GM18951 (cell line): ENCODE measurements at regions not wholly inside any gene's neighbourhood (a gene's known extent, or its start where the extent isn't known, plus 50 kb on each side); places are given as distances from the start of the nearest gene placed in this dataset.

ENCODE experiments used
- POLR2A ChIP-seq: IDR thresholded peaks from 4 replicates; pipeline ENCODE4 v1.6.1; 2011; ENCODE audit warnings: mild to moderate bottlenecking; ENCODE audit not compliant: insufficient read length, insufficient read depth; ENCODE audit errors: extremely low read depth
- in situ Hi-C: fragments of 300-500 bp; cut with MboI; formaldehyde crosslinking; loops from one replicate; pipeline ENCODE4 v1.12.0; 2022; ENCODE audit warnings: low sequenced_read_pairs, mixed read lengths, inconsistent platforms; ENCODE audit not compliant: unreplicated experiment

- in situ Hi-C loops, result no loop called here
Measured at GRCh38 chr5:74116984-74117383, 491.0 kb downstream of the ARHGEF28 start.

GRCh38 chr5:74116266-74116665 is 490.3 kb downstream of the ARHGEF28 start:
- TF ChIP-seq POLR2A, result no peak
- in situ Hi-C loops, result no loop called here

More at GRCh38 chr5:74116984-74117383, 491.0 kb downstream of the ARHGEF28 start:
- no peak for TF ChIP-seq POLR2A

DNA sequence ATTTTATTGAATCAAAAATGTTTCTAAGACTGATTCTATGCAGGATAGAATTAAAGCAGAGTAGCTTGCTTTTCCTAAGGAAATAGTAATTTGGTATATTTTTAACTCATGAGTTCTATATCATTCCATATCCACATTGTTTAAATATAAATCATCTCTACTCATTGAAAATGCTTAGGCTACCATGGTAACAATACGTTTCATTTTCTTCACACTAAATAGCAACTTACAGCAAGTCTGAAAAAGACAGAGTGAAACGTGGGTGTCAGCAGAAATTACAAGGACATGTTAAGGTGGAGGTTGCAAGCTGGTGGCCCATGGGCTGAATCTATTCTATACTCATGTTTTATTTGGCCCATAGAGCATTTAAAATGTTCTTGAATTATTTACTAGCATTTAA is 487.9 kb downstream of the ARHGEF28 start:
- in situ Hi-C loops, result no loop called here
- TF ChIP-seq POLR2A, result no peak

DNA sequence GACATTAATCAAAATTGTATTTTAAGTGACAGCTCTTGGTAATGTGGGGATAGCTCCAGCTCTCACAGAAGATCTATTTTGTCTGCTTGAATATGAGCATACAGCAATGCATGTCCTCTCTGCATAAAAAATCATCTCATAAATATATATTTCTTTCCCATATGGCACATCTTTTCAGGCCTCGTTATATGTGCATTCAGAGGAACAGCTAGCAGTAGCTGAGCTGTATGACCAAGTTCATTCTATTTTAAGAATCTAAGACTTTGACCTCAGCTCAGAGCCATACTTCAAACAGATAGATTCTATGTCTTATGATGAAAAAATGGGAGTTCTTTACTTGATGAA is 487.2 kb downstream of the ARHGEF28 start:
- in situ Hi-C loops, result no loop called here
- TF ChIP-seq POLR2A, result no peak

DNA sequence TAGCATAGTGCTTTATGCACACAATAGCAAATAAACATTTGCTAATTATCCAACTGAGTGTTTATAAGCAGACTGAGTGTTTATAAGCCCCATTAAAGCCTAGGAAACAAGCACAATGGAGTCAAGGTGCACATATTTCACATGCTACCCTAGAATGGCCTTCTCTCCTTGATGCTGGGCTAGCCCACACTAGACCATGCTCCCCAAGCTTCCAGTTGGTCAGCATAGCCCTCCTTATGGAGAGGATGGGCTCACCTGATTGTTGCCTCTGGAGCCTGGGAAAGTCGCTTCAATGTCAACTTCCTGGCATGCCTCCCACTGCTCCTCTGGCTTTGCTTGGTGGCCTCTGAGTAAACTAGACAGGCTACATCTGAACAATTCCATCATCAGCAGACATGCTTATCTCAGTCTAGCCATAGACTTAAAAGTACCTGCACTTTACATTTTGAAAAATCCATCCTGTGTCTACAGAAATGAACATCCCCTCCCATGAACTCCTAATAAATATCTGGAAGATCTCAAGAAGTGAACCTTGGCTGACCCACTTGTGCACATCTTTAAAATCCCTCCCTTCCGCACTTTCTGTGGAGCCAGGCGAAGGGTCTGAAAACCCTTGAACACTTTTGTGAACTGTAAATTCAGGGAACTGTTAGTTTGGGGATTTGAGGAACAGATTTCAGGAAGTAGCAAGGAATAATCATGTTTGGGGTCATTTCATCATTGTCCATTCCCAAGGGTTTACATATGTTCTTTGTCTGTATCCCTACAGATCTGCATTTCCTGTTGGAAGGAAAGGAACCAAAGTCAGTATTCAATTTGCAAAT is 486.6 kb downstream of the ARHGEF28 start:
- in situ Hi-C loops, result no loop called here
- TF ChIP-seq POLR2A, result no peak

DNA sequence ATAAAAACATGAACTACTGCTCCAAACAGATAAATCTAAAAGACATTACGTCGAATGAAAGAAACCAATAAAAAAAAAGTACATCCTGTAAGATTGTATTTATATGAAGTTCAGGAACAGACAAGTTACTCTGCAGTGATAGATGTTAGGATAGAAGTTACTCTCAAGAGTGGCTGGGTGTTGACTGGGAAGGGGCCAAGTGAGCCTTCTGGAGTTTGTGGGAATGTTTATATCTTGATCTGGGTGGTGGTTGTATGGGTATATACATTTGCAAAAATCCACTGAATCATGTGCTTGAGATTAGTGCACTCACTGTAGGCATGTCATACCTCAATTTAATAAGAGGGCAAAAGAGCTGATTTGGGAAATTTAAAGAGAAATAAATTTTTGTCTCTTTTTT is 485.8 kb downstream of the ARHGEF28 start:
- in situ Hi-C loops, result no loop called here
- no peak for TF ChIP-seq POLR2A

- in situ Hi-C loops, result no loop called here
- TF ChIP-seq POLR2A, result no peak
Measured at GRCh38 chr5:74109344-74109743, 483.3 kb downstream of the ARHGEF28 start.

GRCh38 chr5:74107899-74108298 is 481.9 kb downstream of the ARHGEF28 start:
- TF ChIP-seq POLR2A, result no peak
- in situ Hi-C loops, result no loop called here

DNA sequence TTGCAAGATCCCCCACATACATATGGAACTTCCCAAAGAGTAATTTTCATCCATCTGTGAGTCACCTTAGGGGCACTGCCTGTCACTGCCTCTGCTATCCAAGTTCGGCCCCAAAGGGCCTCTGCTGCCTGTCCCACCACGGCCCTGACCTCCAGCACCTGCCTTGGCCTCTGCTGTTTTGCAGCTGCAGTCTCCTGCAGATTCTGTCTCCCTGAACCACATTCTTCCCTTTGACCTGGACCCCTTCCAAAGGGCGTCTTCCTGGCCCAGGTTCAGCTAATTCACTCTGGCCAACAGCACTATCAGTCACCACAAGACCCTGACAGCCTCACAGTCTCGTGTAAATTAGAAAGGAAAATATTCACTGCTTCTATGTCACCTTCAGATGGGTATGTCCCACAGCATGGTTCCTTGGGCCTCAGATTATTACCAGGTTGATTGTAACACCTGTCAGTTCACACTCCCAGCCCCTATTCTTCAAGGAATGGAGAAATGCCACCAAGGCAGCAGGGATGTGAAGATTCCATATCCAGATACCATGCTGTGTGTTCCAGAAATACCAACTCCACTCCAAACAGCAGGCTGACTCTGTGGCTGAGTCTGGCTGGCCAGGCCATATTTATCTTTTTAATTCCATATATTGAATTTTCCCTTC is 479.3 kb downstream of the ARHGEF28 start:
- in situ Hi-C loops, result no loop called here
- TF ChIP-seq POLR2A, result no peak

DNA sequence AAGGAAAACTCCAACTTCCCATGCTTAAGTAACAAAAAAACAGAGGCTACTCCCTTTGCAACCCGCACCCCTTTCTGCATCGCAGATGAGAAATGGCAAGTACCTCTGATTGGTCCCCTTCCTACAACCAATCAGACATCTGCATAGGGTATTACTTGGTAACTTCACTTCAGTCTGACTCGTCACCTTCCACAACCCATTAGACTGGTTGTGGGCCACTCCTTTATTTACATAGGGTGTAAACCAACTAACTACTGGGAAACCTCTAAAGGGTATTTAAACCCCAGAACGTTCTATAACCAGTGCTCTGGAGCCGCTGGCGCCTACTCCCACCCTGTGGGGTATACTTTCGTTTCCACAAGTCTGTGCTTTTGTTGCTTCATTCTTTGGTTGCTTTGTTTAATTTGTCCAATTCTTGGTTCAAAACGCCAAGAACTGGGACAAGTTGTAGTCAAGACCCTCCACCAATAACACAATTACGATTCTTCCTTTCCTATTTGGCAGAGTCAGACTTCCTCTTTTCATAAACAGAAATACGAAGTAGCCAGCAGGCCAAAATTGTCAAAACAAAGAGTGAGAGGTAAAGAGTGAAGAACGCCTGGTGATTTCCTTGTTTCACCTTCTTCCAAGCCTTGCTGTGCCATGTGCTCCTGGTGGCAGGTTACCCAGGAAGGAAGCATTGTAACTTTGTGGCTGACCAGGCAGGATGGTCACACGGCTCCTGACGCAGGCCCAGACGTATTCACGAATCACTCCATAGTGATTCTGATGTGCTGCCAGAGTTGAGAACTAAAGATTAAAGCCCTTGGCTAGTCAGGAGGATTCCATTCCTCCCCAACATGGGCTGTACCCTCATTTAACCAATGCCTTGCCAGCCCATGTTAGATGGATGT is 477.4 kb downstream of the ARHGEF28 start:
- in situ Hi-C loops, result no loop called here
- no peak for TF ChIP-seq POLR2A

- in situ Hi-C loops, result no loop called here
- no peak for TF ChIP-seq POLR2A
Measured at GRCh38 chr5:74100268-74100665, 474.3 kb downstream of the ARHGEF28 start.

GRCh38 chr5:74099538-74100267 is 473.7 kb downstream of the ARHGEF28 start:
- TF ChIP-seq POLR2A, result no peak
- in situ Hi-C loops, result no loop called here

DNA sequence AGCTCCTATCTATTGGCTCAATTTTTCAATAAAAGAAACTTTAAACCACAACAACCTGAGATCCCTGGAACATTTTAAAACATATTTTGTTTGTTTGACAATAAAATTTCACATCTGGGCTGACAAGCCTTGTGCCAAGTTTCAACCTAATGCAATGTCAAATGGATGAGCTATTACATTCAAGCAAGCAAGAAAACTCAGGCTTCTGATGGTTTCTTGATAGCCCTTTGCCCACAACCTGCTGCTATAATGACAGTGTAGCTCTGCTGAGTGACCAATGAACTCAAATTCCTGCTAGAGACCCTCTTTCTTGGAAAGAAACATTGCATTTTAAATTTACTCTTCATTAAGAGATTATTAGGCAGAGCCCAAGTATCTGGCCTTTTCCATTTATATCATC is 472.9 kb downstream of the ARHGEF28 start:
- in situ Hi-C loops, result no loop called here
- TF ChIP-seq POLR2A, result no peak

DNA sequence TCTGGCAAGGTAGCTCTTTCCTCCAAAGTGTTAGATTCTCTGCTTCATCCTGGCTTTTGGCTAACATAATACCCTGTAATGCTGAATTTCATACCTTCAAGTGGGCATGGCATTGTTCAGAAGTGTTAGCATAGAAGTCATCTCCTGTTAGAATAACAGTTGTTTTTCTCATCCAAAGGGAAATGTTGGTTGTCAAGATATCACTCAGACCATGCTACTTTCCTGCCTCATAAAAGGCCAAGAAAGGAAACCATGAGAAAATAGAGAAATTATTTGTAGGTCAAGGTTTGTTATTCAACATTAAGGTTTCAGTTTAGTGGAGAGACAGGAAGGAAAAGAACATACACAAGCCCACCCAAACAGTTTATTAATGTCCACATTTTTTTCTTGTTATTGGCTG is 472.5 kb downstream of the ARHGEF28 start:
- TF ChIP-seq POLR2A, result no peak
- in situ Hi-C loops, result no loop called here
